Ectodermal cell (in vitro differentiated cells): ENCODE measurements at regions not wholly inside any gene's neighbourhood (a gene's known extent, or its start where the extent isn't known, plus 50 kb on each side); places are given as distances from the start of the nearest gene placed in this dataset.
"Not testable (repeated sequence)": the region's sequence is repeated elsewhere in the genome, so short reads cannot be mapped to it uniquely, and the experiment has no call there.

Source experiments
- H3K27ac ChIP-seq: 2 replicates; pipeline ENCODE4 v1.7.0; 2013; ENCODE audit warnings: mild to moderate bottlenecking, low read depth, low read length; ENCODE audit not compliant: insufficient read depth, poor library complexity, severe bottlenecking
- H3K27me3 ChIP-seq: 2 replicates; pipeline ENCODE4 v1.7.0; 2013; ENCODE audit warnings: mild to moderate bottlenecking, low read length; ENCODE audit not compliant: insufficient read depth, control insufficient read depth, poor library complexity, severe bottlenecking
- H3K36me3 ChIP-seq: one replicate; pipeline ENCODE4 v1.7.0; 2013; ENCODE audit warnings: low read length; ENCODE audit not compliant: control insufficient read depth, insufficient read depth
- H3K4me1 ChIP-seq: one replicate; pipeline ENCODE4 v1.7.0; 2013; ENCODE audit warnings: low read length; ENCODE audit not compliant: control insufficient read depth, insufficient read depth
- H3K4me3 ChIP-seq: 2 replicates; pipeline ENCODE4 v1.7.0; 2013; ENCODE audit warnings: low read depth, low read length, control low read depth; ENCODE audit not compliant: insufficient read depth
- H3K9me3 ChIP-seq: 2 replicates; pipeline ENCODE4 v1.7.0; 2013; ENCODE audit warnings: mild to moderate bottlenecking, low read length, moderate library complexity; ENCODE audit not compliant: control insufficient read depth
- WGBS, 2 experiments: methylation state at CpG; one replicate each; pipeline ENCODE4 v1.1.7; 2013; ENCODE audit warnings: missing lambda C conversion rate in 2 of 2; 5-methylcytosine and 5-hydroxymethylcytosine counted together

- 33% methylated on average over 1 of the region's 1 CpG; no CpG with 5 or more reads in 1 of the 2 experiments for WGBS, 2 experiments
- Histone ChIP-seq H3K9me3 (no peaks in the 10 kb centered on the region), H3K36me3 (no peaks in the 10 kb centered on the region), H3K27me3 (no peaks in the 10 kb centered on the region), H3K27ac (no peak overlapping the region), H3K4me1 (no peaks in the 10 kb centered on the region), H3K4me3 (no peak overlapping the region)
These were observed 953.3 kb downstream of the TRHDE start for GRCh38 chr12:73225371-73225937.

GRCh38 chr12:73225941-73226340 lies 953.8 kb downstream of the TRHDE start:
- Histone ChIP-seq H3K9me3 (no peaks in the 10 kb centered on the region), H3K4me1 (no peaks in the 10 kb centered on the region), H3K36me3 (no peaks in the 10 kb centered on the region), H3K27me3 (no peaks in the 10 kb centered on the region), H3K27ac (no peak overlapping the region), H3K4me3 (no peak overlapping the region)
- 81 to 91% methylated on average over 2 of the region's 2 CpGs for WGBS, 2 experiments

GRCh38 chr12:73226593-73226992 lies 954.4 kb downstream of the TRHDE start:
- no peaks in the 10 kb centered on the region for H3K4me1 ChIP-seq
- no CpG with 5 or more reads among the region's 1 CpG for WGBS, 2 experiments
- no peak overlapping the region for H3K4me3 ChIP-seq
- H3K9me3 ChIP-seq: no peaks in the 10 kb centered on the region
- no peaks in the 10 kb centered on the region for H3K27me3 ChIP-seq
- H3K27ac ChIP-seq: no peak overlapping the region
- no peaks in the 10 kb centered on the region for H3K36me3 ChIP-seq

GRCh38 chr12:73228828-73229227 lies 956.7 kb downstream of the TRHDE start:
- H3K27ac ChIP-seq, H3K4me3 ChIP-seq, H3K9me3 ChIP-seq, H3K36me3 ChIP-seq, H3K4me1 ChIP-seq, H3K27me3 ChIP-seq: not testable (repeated sequence)
- WGBS, 2 experiments: 63 to 75% methylated on average over 1 of the region's 1 CpG

- Histone ChIP-seq H3K27ac (no peak overlapping the region), H3K36me3 (no peaks in the 10 kb centered on the region), H3K27me3 (no peaks in the 10 kb centered on the region), H3K4me1 (no peaks in the 10 kb centered on the region), H3K9me3 (peaks cover 3% of the 10 kb centered on the region), H3K4me3 (no peak overlapping the region)
- WGBS, 2 experiments: 91 to 98% methylated on average over 3 of the region's 3 CpGs
These were observed 963.2 kb downstream of the TRHDE start for GRCh38 chr12:73235387-73235786.

GRCh38 chr12:73240110-73240509 lies 967.9 kb downstream of the TRHDE start:
- Histone ChIP-seq H3K27me3 (no peaks in the 10 kb centered on the region), H3K4me1 (no peaks in the 10 kb centered on the region), H3K4me3 (no peak overlapping the region), H3K36me3 (no peaks in the 10 kb centered on the region), H3K9me3 (no peaks in the 10 kb centered on the region), H3K27ac (no peak overlapping the region)
- 100% methylated on average over 1 of the region's 1 CpG; no CpG with 5 or more reads in 1 of the 2 experiments for WGBS, 2 experiments

GRCh38 chr12:73262788-73263381 lies 990.7 kb downstream of the TRHDE start:
- Histone ChIP-seq H3K9me3 (no peaks in the 10 kb centered on the region), H3K27ac (no peak overlapping the region), H3K36me3 (no peaks in the 10 kb centered on the region), H3K27me3 (no peaks in the 10 kb centered on the region), H3K4me3 (no peak overlapping the region), H3K4me1 (no peaks in the 10 kb centered on the region)
- 78% methylated on average over 1 of the region's 1 CpG; no CpG with 5 or more reads in 1 of the 2 experiments for WGBS, 2 experiments

- WGBS, 2 experiments: 88 to 91% methylated on average over 1 of the region's 1 CpG
- Histone ChIP-seq H3K4me1 (no peaks in the 10 kb centered on the region), H3K27me3 (no peaks in the 10 kb centered on the region), H3K9me3 (no peaks in the 10 kb centered on the region), H3K4me3 (no peak overlapping the region), H3K27ac (no peak overlapping the region), H3K36me3 (no peaks in the 10 kb centered on the region)
These were observed 994.0 kb downstream of the TRHDE start for GRCh38 chr12:73266206-73266605.

GRCh38 chr12:73274976-73275375 lies 1002.8 kb downstream of the TRHDE start:
- no peaks in the 10 kb centered on the region for H3K27me3 ChIP-seq
- 87 to 94% methylated on average over 2 of the region's 3 CpGs for WGBS, 2 experiments
- no peaks in the 10 kb centered on the region for H3K36me3 ChIP-seq
- no peaks in the 10 kb centered on the region for H3K4me1 ChIP-seq
- H3K27ac ChIP-seq: no peak overlapping the region
- H3K4me3 ChIP-seq: no peak overlapping the region
- no peaks in the 10 kb centered on the region for H3K9me3 ChIP-seq

GRCh38 chr12:73277971-73278370 lies 1005.8 kb downstream of the TRHDE start:
- Histone ChIP-seq H3K4me3 (no peak overlapping the region), H3K36me3 (no peaks in the 10 kb centered on the region), H3K4me1 (no peaks in the 10 kb centered on the region), H3K27me3 (no peaks in the 10 kb centered on the region), H3K9me3 (no peaks in the 10 kb centered on the region), H3K27ac (no peak overlapping the region)
